Middle frontal gyrus (tissue), 1 donor: ENCODE measurements at regions not wholly inside any gene's neighbourhood (a gene's known extent, or its start where the extent isn't known, plus 50 kb on each side); places are given as distances from the start of the nearest gene placed in this dataset.

Experiments used
- DNase-seq: peaks from one replicate; pipeline ENCODE4 v3.0.0-alpha.2; 2015; ENCODE audit warnings: low spot score; ENCODE audit errors: extremely low spot score

DNA sequence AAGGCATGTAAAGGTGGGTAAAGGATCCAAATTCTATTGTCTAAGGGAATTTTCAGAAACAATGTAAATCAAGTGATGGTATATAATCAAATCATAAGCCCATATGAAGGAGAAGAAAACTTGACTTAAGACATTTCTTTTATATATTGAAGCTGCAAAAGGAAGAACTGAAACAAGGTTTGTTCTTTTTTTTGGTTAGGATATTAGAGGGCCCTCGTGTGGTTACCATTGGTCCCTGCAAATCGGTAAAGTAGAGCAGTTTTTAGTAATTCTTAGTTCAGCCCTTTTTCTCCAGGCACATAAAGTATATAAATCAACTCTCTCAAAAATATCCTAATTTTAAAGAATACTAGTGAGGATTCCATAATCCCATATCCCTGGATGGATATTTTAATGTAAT, 105.6 kb upstream of the STK17B start:
- DNase-seq, result no peak

DNA sequence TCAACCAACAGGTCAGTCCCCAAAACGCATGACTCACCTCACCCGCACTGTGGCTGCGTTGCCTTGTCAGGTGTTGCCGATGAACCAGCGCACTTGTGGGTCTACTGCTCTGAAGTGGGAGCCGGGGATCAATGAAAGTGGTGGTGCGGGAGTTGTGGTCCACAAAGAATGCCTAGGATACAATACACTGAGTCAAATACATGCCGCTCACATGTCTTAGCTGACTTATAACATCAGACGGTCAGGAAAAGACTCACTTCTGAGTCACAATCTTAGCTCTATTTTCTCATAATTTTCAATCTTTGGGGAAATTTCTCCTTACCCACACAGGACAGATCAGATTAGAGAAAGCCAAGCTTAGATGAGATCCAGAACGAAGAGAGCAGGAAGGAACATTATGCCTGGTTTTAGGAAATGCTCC, 107.1 kb upstream of the STK17B start:
- no peak for DNase-seq

DNA sequence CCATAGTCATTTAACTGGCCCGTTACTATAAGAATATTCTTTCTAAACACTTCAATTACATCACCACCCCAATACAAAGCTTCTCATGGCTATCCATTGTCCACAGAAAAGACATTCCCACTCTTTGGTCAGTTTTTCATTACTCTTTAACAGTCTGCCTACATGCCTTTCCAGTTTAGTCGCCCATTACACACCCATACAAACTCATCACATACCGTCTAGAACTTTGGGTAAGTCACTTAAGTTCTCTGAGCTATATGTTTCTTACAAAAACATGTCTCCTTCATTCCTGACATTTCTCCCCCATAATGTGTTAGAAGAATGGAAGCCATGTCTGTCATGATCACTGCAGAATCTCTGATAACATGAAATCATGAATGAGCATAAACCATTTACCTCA, 108.2 kb upstream of the STK17B start:
- DNase-seq, result no peak

DNA sequence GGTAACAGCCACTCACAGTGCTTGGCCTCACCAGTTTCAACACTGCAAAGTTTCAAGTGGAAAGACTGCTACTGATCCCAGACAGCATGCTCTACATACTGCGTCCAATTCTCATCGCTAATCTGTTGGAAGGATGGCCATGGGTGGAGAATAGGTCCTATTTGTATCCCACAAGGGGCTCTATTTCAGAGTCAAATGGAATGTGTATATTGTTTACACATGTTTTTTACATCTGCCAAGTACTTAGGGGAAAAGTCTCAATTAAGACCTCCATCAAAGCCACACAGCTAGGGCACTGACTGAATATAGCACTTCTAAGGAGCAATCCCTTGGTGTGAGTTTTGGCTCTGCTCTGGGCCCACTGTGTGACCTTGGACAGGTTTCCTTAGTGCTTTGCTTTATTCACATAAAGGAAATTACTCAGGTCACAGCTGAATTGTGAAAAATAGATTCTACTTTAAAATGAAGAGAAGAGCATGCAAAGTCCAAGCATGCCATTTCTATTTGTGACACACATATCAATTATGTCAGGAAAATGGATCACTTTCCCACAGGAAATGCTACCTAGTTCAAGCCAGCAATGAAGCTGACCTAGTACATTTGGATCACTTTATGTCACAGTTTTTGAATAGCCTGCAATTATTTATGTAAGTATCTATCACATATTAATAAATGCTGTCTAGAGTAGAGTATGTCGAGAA, 112.9 kb upstream of the STK17B start:
- no peak for DNase-seq

DNA sequence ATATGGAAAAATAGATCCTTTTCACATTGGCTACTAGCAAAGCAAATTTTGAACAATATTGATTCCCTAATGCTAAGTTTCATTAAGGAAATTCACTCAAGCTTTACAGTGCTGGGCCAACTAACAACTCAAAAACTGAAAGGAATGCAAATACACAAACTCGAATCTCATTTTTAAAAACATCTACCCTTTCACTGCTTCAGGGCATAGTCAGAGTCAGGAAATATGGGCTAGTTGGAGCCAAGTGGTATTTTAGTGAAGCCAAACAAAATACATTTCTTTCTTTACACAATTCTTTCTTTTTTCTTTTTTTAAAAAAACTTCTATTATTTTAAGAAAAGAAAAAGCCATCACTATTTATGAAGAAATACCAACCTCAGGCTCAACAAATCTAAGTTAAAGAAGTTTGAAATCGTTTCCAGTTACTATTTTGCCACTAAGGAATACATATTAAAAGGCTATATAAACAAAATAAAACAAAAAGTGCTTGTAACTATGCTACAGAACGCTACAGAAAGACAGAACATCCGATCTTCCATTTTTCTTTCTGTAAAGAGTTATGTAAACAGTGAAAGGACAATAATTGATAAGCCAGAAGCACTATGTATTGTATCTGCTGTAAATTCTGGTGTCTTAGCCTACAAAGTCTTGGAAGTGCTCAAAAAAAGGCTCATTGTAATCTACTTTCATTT, 113.6 kb upstream of the STK17B start:
- DNase-seq, result no peak

DNA sequence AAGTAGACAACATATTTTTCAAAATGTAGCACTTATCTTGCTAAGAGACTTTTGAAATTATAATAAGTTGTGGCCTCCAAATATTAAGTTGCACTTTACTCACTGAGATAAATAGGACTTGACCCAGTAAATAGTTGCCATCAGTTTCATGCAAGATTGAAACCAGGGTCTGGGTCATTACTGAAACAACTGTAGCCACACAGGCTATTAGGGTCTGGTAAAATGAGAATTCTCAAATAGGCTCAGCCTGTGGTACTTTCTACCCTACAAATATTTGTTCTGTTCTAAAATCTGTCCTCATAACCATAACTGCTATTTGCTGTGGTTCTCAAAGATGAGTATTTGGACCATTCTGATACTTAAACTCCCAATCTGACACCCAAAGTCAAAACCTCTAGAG, 115.4 kb upstream of the STK17B start:
- DNase-seq, result no peak

DNA sequence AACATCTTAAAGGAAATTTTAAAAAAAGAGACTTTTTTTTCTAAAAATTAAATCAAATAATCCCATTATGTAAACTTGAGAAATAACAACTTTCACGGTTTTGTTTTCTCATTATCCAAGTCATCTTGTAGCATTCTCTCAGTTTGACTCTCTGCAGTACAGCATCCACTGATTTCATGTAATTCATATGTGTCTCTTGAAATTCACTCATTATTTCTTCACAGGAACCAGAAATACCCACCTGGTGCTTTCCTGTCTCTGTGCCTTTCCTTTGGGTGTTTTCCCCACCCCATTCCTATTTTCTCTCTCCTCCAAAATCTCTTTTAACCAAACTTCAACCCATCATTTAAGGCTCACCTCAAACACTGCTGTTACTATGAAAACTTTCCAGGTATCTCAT, 116.1 kb upstream of the STK17B start:
- no peak for DNase-seq

DNA sequence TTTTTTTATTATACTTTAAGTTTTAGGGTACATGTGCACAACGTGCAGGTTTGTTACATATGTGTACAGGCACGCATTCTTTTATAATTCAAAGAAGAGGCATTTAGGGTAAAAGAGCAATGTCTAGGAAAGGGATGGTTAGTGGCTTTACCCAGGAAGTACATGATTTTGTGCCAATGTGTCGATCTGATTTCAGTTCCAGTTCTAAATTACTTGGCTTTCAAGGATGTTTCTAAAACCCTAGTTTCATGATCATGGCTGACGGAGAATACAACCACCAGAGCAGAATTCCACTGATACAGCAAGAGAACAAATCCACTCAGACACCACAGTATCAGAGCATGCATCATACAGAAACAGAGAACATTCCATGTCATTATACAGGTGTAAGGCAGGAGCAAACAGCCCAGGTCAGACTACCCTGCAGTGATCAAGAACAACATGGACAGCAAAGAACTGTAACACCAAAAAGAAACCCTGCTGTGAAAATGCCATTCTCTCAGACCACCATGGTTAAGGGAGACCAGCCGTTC, 116.7 kb upstream of the STK17B start:
- DNase-seq, result no peak

DNA sequence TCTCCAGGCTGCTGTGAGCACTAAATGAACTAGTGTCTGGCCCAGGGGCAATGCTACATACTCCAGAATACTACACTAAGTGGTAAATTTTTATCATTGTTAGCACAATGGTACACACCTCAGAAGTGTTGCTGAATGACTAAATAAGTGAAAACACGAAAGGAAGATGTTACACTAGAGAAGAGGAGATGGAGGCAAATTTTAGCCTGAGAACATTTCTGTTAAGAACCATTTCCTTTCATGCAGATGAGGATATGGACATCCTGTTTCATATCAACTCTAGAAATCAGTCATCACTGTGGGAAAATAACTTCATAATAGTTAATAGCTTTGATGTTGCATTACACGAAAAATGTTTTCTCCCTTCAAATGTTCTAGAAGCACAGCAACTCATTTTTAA, 117.6 kb upstream of the STK17B start:
- no peak for DNase-seq

DNA sequence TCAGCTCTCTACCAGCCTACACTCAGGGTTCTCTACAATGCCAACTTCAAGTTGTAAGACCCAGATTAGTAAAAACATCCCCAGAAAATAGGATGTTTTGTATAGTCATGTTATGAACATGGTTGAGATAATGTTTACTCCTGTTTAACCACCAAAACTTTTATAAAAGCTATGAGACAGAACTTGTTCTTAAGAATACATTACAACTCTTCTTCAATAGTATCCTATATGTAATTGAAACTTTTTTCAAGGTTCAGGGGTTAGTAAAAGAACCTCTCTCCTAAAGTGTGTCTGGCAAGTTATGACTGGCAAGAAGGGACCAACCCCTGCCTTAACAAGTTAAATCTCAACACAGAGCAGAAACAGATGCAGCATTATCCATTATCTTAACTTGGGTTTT, 118.8 kb upstream of the STK17B start:
- DNase-seq, result no peak

DNA sequence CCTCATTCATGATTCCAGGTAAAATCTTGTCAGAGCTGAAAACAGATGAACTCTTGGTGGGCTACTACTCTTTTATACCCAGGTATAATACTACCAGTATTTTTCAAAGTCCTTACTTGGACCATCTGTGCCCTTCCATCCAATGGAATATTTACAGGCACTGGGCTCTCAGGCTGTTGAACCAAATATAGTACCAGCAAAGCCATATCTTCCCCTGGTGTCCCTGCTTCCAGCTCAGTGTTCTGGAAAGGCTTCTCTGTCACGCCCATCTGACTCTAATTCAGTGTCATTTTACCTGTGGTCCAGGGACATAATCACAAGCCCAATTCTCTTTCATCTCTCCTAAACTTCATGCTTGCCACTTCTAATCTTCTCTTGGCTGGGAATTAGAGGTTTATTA, 119.2 kb upstream of the STK17B start:
- DNase-seq, result no peak

DNA sequence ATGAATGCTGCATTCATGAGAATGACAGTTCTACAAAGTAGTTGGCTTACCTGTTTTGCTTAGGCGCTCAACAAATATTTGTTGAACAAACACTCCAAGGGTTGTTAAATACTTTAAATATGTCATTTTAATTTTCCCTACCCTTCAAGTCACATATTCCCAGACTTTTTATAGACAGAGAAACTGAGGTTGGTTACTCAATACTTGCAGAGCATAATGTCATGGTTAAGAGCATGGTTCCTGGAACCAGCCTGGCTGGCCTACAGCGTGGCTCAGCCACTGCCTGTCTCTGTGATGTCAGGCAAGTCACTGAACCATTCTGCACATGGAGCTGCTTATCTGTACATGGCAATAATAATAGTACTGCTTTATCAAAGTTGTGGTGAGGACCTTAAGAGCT, 120.0 kb upstream of the STK17B start:
- no peak for DNase-seq

DNA sequence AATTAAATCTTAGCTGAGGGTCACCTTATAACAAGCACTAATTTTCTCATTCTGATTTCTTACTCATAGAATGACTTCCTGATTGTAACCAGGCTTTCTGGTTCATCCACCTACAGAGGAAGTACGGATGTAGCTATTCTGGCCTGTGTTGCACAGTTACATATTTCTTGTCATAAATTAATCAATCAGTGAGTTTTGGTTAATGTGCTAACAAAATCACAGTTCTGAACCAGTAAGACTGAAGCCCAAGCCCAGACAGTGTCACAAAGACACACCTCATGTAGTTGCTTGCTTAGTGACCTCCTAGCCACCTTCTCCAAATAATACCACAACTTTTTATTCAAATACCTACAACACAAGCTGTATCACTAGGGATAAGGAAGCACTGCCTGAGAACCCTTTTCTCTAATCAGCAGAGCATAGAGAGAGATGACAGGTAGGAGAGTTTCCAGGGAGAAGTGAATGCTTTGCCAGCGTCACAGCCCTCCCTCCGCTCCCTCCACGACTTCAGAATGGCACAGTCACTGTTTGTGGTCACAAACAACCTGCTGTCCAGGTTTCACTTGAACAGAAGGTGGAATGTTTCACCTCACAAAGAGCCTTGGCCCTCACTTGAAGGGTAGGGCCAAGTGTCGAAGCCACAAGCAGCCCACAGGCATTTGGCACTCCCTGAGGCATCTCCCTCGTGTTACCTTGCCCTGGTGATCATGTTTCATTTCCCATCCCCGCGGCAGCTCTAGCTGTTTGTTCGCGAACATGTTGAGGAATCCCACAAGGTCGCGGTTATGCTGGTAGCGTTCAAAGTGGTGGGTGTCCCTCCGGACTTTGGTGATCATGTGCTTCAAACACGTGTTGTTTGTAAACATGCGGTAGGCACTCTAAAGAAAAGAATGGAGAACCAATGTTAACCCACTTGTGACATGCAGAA, 120.8 kb upstream of the STK17B start:
- no peak for DNase-seq

DNA sequence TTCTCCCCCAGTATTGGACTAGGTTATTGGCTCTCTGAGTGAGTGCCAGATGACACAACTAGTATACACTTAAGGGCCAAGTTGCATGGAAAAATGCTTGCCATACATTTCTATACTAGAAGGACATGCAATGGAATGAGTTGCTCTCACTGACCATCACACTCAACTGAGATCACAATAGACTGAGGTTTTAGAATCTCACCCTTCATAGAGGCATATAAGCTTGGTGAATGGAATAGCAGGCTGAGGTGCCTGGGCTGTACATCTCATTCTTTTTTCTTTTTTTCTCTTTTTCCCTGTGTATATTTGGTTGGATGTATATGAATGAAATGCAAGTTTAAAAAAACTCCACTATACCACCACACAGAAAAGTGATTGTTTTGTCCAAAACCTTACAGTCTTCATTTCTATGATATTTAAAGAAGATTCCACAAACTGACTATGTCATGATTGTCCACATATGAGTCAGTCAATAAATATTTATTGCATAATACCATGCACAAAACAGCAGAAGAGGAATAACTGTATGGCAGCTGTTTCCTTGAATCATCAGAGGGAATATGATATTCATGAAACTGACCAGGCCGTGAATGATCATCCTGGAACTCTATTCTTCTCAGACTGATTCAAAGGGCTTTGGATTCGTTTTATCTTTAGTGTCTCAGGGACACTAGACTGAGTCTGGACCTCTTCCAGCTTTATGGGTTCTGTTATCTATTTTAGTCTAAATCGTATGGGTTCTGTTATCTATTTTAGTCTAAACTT, 122.6 kb upstream of the STK17B start:
- no peak for DNase-seq

DNA sequence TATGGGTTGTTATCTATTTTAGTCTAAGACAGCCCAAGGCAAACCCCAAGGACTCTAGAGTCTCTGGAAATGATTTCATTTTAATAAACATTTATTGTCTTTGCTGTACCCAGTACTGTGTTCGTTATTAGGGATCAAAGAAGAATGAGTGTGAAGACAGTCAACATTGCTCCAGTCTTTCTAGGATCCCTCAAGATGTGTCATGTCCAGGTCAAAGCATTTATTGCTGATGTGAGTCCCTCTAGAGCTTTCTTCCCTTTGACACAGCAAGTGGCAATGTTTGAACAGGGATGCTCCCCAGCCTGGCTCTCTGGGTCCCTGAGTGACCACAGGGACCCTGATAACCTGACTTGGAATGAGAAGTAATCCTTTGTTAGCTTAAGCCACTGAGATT, 123.1 kb upstream of the STK17B start:
- no peak for DNase-seq

DNA sequence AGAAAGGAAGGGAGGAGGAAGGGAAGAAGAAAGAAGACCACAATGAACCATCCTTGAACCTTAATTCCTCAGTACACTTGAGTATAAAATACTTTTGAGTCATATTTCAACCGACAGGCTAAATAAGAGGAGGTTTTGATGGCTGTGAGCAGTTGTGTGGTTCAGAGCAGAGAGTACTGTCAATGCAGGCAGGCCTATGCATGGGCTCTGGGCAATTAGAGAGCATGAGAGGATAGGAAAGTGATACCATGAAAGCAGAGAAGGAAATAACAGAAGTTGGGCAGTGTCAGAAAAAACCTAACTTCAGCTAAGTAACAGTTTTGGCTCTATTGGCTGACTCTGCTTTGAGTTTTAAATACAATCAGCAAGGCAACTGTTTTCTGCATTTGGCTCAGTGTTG, 123.6 kb upstream of the STK17B start:
- DNase-seq, result no peak

DNA sequence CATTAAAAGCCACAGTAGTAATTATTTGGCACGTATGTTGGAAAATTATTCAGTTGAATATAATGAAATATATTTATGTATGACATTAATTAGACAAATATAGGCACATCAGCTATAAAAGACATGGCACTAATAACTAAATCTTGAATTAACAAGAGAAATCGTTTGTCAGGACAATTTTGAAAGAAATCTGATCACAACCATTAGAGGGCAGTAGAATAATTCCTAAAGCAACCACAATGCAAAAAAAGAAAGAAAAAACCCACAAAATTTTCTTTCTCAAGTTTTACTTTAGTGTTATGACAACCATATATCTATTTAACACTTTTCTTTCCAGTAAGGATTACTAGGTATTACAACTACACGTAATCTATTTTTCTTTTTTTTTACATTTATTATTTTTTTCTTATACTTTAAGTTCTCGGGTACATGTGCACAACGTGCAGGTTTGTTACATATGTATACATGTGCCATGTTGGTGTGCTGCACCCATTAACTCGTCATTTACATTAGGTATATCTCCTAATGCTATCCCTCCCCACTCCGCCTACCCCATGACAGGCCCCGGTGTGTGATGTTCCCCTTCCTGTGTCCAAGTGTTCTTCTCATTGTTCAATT, 126.8 kb upstream of the STK17B start:
- peak; percentile 13 for DNase-seq

DNA sequence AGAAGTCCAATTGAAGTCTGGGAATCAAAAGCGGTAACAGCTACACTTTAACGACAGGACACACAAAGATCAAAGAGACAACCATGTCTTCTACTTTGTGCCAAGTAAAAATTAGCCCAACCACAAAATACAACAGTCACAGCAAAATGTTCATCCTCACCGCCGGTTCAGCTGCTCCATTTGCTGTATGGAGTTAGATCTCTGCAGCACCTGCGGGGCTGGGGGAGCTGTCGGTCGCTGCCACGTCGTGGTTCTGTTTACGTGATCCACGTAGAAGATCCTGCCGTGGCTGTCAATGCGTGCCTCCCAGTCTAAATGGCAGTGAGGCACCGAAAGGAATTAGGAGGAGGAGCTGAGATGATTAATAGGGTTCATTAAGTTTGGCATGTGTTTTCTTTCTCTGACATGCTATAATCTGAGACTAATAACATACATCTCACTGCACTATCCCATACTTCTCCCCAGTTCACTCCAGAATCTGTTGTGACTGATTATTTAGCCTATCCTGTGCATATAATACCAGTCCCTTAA, 136.5 kb upstream of the STK17B start:
- no peak for DNase-seq

DNA sequence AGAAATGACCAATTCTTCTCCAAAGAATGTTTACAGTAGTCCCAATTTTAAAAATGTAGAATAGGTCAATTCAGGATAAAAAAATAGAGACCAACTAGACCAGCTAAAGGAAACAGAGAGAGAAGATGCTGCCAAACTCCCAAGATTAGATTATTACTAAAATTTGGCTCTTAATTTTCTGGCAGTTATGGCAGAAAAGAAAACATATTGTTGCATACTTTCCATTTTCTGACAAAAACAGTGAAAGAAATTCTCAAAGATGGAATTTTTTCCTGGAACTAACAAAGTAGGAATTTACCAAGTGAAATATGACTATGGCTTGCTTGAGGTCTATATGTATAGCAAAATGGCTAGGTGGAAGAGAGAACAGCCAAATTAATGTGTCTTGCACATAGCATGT, 138.3 kb upstream of the STK17B start:
- DNase-seq, result no peak

DNA sequence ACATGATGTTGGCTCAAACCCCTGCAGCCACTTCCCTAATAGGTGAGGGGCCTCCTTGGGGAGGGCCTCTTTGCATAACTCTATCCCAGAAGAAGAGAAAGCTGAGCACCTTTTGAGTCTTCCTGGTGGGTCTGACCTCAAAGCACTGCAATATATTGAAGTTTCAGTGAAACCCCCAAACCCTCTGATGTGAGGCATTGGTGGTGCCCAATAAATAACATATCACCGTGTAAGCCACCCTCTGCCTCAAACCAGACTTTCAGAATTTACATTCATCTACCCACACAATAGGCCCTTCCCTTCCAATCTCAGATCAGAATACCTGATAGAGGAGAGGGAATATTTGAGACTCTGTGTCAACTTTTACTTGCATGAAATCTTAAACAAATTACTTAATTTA, 142.8 kb upstream of the STK17B start:
- DNase-seq, result no peak

DNA sequence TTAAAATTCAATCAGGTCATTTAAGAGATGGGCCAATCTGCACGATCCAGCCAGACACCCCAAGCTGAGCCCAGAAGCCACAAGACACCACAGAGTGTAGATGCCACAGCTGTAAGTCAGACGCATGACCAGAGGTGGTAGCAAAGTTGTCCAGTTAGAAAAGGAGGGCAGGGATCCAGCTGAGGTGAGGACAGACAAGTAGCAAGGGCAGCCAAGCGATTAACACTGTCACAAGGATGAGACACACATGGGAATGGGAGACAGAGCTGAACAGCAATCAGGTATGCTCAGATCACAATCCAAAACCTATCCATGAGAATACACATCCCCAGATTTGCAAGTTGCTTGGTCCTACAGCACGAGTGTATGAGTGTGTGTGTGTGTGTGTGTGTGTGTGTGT, 143.4 kb upstream of the STK17B start:
- no peak for DNase-seq
